Stimulated activated CD8-positive, alpha-beta memory T cell treated with anti-CD3 and anti-CD28 coated beads, Interleukin-4, amount 100 ng/mL, for 48 hours (primary cell): ENCODE measurements at regions not wholly inside any gene's neighbourhood (a gene's known extent, or its start where the extent isn't known, plus 50 kb on each side); places are given as distances from the start of the nearest gene placed in this dataset.

Experiments
- DNase-seq: peaks from one replicate; pipeline ENCODE4 v3.0.0-alpha.2; 2020

- no peak for DNase-seq
These were observed 86.5 kb downstream of the MTRR start for GRCh38 chr5:7955476-7955875.

GRCh38 chr5:7957329-7957728 is 88.4 kb downstream of the MTRR start:
- DNase-seq, result no peak

- no peak for DNase-seq
These were observed 91.2 kb downstream of the MTRR start for GRCh38 chr5:7960142-7960541.

- DNase-seq, result no peak
These were observed 92.6 kb downstream of the MTRR start for GRCh38 chr5:7961540-7961939.

GRCh38 chr5:7970816-7971215 is 101.9 kb downstream of the MTRR start:
- DNase-seq, result no peak

DNA sequence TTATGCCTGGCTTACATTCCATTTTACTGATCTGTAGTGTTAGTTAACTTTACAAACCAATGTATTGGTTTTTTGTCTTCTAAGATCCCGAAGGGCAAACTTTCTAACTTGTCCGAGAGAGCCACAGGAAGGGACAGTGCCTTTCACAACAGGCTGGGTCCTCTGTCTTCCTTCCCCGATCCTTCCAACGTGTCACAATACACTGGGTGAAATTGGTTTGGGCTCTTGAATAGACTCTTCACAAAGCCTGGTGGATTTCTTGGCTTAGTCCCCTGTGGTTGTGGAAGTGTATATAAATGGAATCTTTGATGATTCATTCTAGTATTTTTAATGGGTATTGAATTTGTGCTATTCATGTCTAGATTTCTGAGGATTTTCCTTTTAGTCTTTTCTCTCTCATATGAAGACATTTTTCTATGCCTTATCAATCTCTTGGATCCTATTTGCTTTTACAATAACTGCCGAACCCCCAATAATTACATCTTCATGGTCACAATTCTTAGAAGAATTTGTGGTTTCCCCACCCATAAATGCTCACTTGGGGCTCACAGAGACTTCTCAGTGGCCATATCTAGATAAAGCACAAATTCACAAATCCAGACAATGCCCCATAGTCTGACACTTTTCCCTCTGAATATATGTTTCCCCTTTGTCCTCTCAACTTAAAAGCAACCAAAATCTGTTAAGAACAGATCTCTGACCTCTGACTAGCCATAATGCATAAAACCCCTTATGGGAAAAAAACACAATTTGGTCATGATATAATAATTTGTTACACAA is 107.7 kb downstream of the MTRR start:
- DNase-seq, result no peak

DNA sequence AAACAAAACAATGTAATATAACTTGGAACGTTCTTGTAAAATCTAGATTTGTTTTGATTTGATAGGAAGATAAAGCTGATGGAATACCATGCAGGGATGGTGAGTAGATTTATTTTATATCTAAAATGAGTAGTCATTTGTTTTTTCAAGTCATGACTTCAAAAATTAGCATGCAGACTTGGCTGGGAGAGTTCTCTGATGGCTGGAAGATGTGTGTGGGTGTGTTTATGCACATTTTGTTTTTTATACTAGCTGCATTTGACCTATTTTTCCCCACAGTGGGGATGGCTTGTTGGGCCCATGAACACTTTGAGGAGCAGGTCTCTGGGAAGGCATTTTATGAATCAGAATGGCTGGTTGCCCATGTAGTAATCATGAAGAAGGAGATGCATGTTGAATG is 109.2 kb downstream of the MTRR start:
- no peak for DNase-seq

DNA sequence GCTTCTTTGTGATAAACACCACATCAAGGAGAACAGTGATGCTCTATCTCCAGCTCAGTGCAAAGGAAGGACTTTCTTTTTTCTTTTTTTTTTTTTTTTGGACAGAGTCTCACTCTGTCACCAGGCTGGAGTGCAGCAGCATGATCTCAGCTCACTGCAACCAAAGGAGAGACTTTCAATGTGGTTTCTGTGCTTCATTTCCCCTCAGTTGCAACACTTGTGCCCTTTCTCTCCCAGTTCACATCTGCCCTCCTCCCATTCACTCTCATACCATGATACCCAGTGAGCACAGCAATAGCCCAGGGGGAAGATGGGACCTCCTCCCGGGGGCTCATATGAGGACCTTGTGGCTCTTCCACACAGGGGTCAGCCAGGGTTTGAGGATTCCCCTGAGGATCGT is 110.0 kb downstream of the MTRR start:
- no peak for DNase-seq

DNA sequence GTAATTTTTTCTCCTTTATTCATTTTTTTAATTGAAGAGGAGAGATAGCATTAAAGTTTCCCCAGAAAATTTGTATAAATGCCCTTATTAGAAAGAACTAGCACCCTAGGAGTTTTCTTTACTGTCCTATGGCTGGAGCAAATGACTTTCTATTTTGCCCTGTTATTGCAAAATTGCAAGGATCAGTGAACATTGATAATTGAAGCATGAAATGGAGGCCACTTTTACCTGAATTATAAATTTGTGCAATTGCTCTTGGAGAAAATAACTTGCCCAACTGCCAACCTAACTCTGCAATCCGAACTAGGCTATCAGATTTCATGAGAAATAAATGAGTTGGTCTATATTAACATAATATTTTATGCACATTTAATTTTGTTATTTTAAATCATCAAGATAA is 111.9 kb downstream of the MTRR start:
- no peak for DNase-seq

DNA sequence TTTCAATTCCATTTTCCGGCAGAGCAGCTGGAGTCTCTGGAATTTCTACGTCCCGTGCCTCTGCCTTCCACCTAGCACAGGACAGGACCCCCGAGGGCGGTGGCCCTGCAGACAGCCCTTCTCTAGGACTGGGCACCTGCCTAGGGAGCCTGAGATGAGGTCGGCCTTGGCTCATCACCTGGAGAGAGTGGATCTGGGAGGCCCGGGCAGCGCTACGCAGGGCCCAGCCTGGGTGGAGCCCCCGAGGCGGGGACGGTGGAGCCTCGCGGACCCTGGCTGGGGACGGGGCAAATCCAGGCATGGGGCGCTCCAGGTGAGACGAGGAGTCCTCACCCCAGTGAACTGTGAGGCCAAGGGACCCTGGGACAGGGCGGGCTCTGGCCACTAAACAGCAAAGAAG is 114.5 kb downstream of the MTRR start:
- DNase-seq, result no peak

GRCh38 chr5:7991125-7991821 is 122.3 kb downstream of the MTRR start:
- DNase-seq, result no peak

DNA sequence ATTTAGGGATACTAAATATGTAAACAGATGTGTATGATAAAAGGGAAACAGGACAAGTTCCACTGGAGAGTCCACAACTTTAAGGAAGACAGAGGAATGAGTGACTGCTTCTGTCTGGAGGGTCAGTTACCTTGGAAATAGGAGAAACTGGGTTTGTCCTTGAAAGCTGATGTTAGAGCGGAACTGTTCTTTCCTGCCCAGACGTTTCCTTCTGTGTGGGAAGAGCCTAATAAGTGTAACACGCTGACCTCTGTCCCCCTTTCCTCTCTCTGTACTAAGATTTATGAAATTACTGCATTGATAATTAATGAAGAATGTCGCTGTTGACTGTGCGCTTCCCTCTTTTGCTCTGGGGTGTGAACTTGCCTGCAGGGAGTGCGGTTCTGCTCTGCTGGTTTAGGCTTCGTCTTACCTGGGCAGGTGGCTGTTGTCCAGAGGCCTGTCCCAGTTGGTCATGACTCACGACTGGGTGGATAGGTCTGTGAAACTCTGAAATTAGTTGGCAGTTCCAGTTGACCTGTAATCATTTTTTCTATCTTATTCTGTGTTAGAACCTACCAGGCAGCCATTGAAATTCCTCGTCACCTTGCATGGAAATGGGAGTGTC is 126.8 kb downstream of the MTRR start:
- DNase-seq, result no peak

GRCh38 chr5:8005416-8005815 is 136.5 kb downstream of the MTRR start:
- DNase-seq, result no peak

GRCh38 chr5:8012131-8012977 is 143.4 kb downstream of the MTRR start:
- no peak for DNase-seq

GRCh38 chr5:8013948-8014710 is 145.2 kb downstream of the MTRR start:
- no peak for DNase-seq

DNA sequence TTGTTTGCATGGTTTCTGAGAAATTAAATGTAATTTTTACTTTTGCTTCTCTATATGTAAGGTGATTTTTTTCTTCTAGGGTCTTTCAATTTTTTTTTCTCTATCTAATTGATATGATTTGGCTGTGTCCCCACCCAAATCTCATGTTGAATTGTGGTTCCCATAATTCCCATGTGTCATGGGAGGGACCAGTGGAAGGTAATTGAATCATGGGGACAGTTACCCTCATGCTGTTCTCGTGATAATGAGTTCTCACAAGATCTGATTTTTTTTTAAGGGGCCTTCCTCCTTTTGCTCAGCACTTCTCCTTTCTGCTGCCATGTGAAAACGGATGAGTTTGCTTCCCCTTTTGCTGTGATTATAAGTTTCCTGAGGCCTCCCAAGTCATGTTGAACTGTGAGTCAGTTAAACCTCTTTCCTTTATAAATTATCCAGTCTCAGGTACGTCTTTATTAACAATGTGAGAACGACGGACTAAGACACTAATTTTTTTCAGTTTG is 150.8 kb downstream of the MTRR start:
- no peak for DNase-seq

DNA sequence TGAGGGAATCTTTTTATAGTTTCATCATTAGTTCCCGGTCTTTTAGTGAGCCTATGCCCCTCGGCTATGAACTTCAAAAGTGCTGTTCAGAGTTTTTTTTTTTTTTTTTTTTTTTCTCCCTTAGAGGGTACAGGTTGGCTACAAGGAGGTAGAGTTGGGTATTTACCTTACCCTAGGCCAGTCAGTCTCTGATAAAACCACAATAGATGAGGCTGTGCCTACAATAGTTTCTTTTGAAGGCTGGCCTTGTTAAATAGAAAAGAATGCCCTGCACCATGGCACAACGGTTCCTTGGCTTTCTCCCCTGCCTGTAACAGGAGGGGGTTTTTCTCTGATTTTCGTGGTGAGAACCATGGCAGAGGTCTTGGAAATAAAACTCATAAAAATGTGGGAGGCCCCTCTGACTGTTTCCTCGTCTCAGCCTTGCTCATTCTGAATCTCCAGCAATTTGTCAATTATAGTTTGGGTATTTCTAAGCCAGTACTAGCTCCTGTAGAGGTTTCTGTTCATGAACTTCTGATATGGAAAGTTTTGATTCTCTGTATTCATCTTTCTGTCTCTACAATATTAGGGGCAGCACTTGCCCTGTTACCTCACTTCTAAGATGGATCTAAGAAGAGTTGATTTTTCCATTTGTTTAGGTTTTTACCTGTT is 152.0 kb downstream of the MTRR start:
- no peak for DNase-seq

- no peak for DNase-seq
These were observed 159.3 kb downstream of the MTRR start for GRCh38 chr5:8028243-8028642.

DNA sequence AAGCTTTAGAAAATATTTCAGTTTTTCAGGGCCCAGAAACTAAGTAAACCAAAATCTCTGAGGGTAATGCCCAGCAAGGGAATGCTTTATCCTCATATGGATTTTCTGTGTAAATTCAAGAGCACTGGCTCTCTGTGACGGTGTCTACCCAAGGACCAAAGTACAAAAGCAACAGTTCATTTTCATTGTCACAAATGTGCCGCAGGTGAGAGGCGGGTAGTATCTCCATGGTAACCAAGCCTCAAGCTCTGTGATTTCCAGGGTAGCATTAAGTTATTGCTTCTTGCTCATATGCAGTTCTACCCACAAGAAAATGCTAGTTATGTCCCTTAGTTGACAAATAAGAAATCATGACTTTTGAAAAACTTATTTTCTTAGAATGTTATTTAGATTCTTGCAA is 164.3 kb downstream of the MTRR start:
- no peak for DNase-seq

DNA sequence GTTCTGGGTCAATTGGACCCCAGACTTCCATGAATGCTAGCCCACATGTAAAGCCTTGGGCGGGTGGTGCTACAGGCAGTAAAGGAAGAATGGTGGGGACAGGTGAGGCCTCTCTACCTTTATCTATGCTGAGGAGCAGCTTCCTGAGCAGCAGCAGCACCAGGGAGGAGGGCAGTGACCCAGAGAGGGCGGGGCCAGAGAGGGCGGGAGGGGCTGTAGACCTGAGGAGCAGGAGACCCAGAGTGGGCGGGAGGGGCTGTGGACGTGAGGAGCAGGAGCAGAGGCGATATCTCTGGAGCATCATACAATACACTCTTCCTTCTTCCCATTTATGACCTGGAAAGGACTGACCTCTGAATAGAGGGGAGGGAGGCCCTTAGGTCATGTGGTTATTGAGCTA is 165.9 kb downstream of the MTRR start:
- no peak for DNase-seq

DNA sequence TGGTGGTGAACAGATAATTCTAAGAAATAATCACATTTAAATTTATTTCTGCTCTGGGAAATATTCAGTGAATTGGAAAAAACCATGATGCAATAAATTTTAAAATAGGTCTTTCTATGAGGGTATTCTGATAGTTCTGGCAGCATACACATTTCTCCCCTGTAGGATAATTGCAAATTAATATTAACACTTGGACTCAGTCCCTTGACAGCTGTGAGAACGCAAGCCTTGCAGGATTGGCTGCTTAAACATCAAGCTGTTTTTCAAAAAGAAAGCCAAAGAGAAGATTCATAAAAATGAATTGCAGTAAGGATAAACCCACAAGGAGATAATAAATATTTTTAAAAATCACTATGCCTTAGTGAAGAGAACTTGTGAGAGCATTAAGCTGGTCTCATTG is 180.0 kb downstream of the MTRR start:
- DNase-seq, result no peak
